K562 (cell line): ENCODE measurements at regions not wholly inside any gene's neighbourhood (a gene's known extent, or its start where the extent isn't known, plus 50 kb on each side); places are given as distances from the start of the nearest gene placed in this dataset.

Experiments used
- ATF2 ChIP-seq: sonication (generic); formaldehyde crosslinking; IDR thresholded peaks from 2 replicates; pipeline ENCODE4 v1.8.1; 2022; ENCODE audit warnings: missing genetic modification reagents
- CEBPG ChIP-seq, 3 experiments: fragments of 200-800 bp in 1 of 3; sonication (Bioruptor generic) in 1 of 3; sonication (generic) in 1 of 3; formaldehyde crosslinking in 1 of 3; IDR thresholded peaks in 2 of 3; conservative IDR thresholded peaks in 1 of 3; 2 replicates each; pipeline versions ENCODE4 v1.6.1 to v1.8.0; 2016 to 2022; ENCODE audit warnings: missing compliant biosample characterization in 2 of 3, missing genetic modification characterization in 2 of 3, mild to moderate bottlenecking in 1 of 3, missing genetic modification reagents in 1 of 3
- CTBP1 ChIP-seq: fragments of 450-650 bp; IDR thresholded peaks from 2 replicates; pipeline ENCODE4 v1.6.1; 2016; ENCODE audit warnings: borderline replicate concordance
- HMGXB4 ChIP-seq: sonication (generic); formaldehyde crosslinking; IDR thresholded peaks from 2 replicates; pipeline ENCODE4 v1.8.1; 2023; ENCODE audit warnings: mild to moderate bottlenecking, missing genetic modification reagents
- RBBP5 ChIP-seq: fragments of 200-600 bp; sonication (generic); IDR thresholded peaks from 2 replicates; pipeline ENCODE4 v1.6.1; 2012; ENCODE audit warnings: borderline replicate concordance, mild to moderate bottlenecking, low read length, control low read depth, inconsistent platforms; ENCODE audit not compliant: insufficient read depth, poor library complexity, severe bottlenecking
- SRF ChIP-seq, 2 experiments: fragments of 250-450, 450-650 bp in 1 of 2; sonication (Bioruptor Pico) in 1 of 2; sonication (generic) in 1 of 2; formaldehyde crosslinking; IDR thresholded peaks; 2 replicates each; pipeline versions ENCODE4 v1.5.0 to v1.5.1; 2020 to 2022; ENCODE audit warnings: mild to moderate bottlenecking in 1 of 2, missing genetic modification reagents in 1 of 2

GRCh38 chr10:78912361-78913218 is 156.2 kb upstream of the ZMIZ1 start:
- TF ChIP-seq HMGXB4 (CRISPR knock-in tag) (no peak), CEBPG (CRISPR knock-in tag; IDR thresholded peaks at IDR 0.05) (no peak), CEBPG (tag; conservative IDR thresholded peaks at IDR 0.05 in 1 of 2, IDR thresholded peaks at IDR 0.05 in 1 of 2) (no peak), CTBP1 (no peak), RBBP5 (no peak), SRF (CRISPR knock-in tag; IDR thresholded peaks at IDR 0.05) (no peak), ATF2 (CRISPR knock-in tag) (no peak)
